HG02642 (cell line): ENCODE measurements at regions not wholly inside any gene's neighbourhood (a gene's known extent, or its start where the extent isn't known, plus 50 kb on each side); places are given as distances from the start of the nearest gene placed in this dataset.

Experiments used
- ATAC-seq: cut with Tn5 transposase; IDR thresholded peaks from one replicate; pipeline ENCODE4 v1.9.1; 2021; ENCODE audit warnings: mild to moderate bottlenecking; ENCODE audit not compliant: unreplicated experiment, poor library complexity

DNA sequence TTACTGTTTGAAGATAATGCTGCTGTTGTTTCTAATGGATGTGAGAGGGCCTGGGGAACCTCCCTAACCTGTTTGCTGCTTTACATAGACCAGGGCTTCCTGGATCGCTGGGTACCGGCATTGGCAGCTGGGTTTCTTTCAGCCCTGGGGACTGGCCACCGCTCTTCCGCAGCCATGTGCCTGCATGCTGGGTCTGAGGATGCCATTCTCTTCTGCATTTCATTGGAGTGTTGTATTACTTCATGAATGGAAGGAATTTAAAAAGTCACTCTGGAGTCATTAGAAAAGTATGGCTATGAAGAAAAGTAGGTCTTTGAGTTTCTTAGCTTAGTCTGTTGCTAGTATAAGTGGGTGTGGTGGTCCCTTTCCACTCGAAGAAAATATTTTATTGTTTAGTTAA is 107.3 kb upstream of the MGAT5 start:
- ATAC-seq, result no peak

DNA sequence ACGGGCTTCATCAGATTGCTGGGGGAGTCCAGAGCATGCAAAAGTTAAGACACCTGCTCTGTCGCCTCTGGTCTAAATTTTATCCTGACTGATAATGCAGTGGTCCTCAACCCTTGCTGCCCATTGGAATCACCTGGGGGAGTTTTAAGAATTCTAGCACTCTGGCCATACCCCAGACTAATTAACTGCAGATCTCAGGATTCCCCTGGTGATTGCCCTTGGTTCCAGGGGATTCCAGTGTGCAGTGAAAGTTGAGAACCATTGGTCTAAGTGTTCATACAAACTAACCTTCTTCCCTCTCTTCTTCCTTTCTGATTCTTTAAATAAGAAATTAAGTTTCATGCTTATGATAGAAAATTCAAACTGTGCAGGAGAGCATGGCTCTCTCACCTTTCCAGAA is 105.7 kb upstream of the MGAT5 start:
- no peak for ATAC-seq

DNA sequence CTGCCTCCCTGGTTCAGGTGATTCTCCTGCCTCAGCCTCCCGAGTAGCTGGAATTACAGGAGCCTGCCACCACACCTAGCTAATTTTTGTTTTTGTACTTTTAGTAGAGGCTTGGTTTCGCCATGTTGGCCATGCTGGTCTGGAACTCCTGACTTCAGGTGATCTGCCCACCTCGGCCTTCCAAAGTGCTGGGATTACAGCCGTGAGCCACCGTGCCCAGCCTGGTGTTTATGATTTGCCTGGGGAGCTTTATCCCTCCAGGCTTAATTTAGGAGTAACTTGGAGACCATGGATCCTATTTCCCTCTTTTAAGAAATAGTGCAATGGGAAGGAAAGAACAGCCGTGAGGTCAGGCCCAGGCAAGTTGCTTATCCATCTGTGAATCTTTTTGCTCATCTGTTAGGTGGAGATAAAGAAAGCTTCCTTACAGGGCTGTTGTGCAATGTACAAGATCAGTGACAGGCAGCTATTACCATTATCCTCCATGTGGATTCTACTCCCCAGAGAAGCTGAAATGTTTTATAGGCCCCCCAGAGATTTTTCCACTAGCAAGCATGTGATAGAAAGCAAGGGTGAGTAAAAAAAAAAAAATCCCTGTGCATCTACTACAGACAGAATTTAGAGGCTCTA is 104.9 kb upstream of the MGAT5 start:
- ATAC-seq, result no peak

DNA sequence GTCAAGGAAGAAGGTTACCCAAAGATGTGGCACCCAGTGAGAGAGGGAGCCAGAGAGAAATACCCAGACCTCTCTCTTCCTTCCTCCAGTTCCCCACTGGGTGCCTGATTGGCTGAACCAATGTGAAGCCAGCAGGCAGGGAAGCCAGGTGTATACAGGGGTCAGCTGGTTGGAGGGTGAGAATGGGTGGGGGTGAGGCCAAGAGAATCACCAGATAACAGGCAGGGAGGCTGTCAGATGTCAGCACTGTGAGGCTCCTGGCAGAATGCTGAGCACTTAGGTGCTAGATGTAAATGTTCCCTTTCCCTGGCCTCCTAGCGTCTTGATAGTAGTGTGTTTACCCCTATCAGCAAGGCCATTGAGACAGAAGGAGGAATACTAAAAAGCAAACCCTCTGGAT is 104.0 kb upstream of the MGAT5 start:
- ATAC-seq, result no peak

DNA sequence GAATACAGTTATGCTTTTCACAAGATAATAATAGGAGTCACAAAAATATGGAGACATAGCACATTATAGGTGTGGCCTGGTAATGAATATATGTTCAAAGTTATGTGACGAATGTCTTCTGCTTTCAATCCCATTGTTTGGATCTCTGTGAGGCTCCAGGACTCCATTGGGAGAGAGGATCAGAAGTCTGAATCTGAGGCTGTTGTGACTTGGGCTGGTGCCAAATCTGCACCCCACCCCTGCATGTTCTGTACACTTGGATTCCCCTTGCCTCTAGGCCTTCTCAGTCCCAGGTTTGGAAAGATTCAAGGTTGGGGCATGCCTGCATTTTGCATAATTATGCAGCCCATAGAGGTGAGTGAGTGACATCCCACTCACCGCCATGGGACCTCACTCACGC is 103.1 kb upstream of the MGAT5 start:
- no peak for ATAC-seq

DNA sequence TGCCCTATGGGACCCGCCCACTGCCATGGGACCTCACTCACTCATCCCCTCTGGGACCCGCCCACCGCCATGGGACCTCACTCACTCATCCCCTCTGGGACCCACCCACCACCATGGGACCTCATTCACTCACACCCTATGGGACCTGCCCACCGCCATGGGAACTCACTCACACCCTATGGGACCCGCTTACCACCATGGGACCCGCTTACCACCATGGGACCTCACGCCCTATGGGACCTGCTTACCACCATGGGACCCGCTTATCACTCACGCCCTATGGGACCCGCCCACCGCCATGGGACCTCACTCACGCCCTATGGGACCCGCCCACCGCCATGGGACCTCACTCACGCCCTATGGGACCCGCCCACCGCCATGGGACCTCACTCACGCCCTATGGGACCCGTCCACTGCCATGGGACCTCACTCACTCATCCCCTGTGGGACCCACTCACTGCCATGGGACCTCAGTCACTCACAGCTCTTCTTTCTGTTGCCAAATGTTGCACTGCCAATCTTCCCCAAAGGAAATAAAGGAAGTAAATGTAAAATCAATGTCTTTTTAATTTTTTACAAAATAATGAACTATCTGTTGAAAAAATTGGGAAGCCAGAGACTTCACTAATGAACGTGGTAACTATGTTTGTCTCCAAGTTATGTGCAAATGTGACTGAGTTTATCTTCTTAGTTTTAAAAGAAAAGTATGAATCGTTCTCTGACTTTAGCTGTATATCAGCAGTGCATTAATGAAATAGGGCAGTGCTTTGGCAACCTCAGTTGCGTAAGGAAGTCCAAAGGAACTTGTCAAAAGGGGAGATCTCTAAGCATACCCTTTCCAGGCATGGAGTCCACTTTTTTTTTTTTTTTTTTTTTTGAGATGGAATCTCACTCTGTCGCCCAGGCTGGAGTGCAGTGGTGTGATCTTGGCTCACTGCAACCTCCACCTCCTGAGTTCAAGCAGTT is 101.5 kb upstream of the MGAT5 start:
- no peak for ATAC-seq

DNA sequence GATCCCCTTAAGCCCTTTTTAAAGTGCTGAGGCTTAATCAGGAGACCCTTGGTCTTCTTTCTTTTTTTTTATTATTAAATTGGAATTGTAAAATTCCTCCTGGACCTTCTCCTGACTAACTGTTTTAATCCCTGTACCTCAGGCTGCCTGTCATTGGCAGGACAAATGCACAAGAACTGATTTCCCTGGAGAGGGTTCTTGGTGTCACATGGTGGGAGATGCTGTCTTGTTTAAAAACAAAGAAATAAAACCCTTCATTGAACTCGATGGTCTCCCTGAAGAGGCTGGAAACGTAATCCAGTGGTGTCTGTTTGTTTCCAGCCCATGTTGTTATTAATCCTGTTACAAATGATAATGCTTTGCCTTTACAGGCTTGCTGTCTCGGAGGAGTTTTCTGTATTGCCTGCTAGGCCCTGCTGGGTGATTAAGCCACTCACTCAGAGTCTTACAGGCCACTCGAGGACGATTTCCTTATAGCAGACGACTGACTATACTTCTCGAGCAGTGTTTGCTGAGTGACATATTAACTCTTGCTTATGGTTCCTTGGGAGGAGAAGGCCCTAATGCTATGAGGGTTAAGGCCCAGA is 100.5 kb upstream of the MGAT5 start:
- ATAC-seq, result no peak

DNA sequence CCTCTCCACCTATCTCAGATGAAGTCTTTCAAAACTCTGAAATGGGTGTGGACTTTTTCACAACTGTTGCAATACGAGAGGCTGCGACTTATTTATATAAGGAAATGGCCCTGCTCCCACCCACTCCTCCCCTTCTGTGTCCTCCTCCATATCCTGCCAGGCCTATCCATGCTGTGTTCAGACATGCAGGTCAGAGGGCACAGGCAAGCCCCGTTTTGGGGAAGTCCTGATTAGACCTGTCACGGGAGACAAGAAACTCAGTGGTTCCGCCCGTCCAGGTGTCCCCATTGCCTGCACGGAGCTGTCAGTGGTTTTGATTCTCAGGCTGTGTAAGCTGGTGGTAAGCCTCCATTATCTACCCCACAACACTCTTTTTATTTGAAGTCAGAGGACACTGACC is 99.6 kb upstream of the MGAT5 start:
- peak; percentile 79 for ATAC-seq

DNA sequence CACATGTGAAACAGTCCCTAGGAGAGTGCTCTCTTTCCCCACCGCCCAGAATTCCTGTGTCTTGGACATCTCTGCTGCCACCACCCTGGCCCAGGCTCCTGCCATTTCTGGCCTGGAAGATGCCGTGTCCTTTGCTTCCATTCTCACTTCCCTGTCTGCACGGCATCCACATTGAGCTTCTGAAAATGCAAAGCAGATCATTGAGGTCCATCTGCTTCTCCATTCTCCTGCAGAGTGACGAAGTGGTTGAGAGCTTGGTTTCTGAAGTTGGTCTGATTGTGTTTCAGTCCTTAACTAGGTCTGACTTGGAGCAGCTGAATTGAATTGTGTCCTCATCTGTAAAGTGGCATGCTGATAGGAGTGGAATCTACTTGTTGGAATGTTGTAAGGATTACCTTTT is 98.7 kb upstream of the MGAT5 start:
- ATAC-seq, result peak; percentile 77

DNA sequence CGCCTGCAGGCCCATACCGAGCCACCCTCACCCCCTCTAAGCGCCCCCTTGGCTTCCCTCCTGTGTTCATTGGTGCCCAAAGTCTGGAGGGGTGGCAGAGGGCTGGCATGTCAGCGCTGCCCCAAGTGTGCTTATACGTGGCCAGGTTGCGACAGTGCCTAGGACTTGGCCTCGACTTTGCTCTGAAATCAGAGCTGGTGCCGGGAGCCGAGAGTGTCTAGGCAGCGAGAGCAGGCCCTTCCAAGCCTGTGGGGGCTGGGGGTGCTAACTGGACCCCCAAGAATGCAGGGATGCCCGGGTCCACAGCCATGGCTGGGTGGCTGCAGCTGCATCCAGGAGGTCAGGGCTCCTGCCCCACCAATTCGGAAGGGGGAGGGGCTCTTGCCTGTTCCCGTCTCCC is 95.6 kb upstream of the MGAT5 start:
- no peak for ATAC-seq

DNA sequence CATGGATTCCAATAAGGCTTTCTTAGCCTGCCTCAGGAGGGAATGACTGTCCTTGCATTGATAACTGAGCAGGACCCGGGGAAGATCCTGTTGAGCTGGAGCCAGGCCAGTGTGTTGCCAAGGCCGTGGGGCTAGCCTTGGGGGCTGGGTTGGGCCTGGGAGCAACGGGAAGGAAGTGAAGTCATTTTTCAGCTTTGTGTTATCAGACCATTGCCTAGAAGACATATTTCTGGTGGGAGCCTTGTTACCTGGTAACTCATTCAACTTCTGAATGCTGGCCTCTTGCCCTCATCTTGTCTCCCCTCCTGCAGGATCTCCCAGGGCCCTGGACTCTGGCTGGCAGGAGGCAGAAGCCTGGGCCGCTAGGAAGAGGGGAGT is 92.7 kb upstream of the MGAT5 start:
- ATAC-seq, result no peak

DNA sequence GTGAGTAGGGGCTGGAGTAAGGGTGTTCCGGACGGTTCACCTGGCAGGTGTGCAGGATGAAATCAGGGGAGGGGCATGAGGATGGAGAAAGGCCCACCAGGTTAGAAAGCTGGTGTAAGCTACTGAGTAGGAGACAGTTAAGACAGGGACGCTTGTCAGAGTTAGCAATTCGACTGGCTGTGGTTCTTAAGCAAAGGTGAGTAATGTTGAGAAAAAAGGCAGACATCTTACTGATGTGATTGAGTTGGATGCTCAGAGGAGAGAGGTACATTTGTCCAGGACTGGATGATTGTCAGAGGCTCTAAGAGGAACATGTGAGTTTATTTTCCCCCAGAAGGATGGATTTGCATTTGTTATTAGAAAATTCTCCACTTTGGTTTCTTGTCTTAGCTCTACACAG is 90.5 kb upstream of the MGAT5 start:
- ATAC-seq, result no peak

DNA sequence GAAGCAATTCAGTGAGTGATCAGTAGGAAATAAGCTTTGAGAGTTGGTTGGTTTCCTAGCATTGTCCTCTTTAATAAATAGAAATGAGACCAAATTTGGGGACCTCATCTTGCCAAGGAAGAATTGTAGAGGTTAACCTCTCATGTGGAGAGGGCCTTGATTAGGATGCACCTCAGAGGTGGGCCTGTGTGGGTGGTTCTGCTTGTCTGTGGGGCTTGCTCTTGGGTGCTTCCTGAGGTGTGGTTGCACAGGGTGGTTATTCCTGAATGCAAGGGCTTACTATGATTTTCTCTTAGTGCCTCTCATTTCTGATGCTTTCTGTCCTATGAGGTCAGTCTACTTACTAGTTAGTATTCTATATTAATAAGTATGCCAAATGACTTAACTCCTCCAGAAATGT is 89.6 kb upstream of the MGAT5 start:
- ATAC-seq, result no peak

DNA sequence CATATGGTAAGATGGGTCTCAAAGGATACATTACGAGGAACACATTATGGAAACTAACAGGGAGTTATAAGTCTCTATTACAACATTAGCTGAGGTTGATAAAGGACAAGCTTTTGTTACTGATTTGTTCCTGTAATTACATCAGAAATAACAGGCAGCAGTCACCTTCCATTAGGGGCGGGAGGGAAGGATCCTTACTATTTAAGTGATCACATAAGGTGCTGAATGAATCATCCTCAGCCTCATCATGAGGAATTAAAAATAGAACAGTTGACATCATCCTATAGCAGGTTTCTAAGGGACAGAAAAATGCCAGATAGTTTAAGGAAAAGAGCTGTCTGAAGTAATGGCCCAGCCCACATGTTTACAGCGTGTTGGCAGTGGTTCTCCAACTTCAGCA is 86.9 kb upstream of the MGAT5 start:
- no peak for ATAC-seq

DNA sequence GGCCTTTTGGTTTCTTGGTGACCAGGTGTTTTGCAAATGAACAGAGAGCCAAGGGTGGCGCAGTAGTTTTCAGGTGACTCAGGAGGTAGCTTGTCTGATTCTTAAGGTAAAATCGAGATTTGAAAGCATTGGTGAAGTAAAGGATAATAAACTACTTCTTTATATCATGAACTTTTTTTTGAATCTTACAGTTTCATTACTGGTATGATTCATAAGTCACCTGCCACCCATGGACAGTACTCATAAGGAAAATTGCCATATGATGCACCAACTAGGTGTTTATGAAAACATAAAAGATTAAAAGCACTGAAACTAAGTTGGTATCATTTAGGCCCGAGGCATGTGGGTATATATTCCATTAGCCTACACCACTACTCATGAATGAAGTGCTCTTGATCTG is 84.1 kb upstream of the MGAT5 start:
- ATAC-seq, result no peak

DNA sequence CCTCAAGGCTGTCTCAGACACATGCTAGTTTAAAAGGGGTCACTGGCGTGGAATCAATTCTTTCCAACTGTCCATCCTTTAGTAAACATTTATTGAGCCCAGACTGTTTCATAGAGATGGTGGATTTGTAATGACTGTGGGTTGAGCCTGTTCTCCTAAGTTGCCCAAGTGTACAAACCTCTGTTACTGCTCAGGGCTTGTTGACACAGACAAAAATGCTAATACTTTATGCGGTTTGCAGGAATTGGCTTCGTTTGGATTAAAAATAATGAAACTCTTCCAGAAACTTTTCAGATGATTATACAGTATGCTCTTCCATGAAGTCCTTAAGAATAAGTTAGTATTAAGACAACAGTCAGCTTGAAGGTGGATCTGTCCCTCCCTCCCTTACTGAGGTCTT is 83.6 kb upstream of the MGAT5 start:
- no peak for ATAC-seq

DNA sequence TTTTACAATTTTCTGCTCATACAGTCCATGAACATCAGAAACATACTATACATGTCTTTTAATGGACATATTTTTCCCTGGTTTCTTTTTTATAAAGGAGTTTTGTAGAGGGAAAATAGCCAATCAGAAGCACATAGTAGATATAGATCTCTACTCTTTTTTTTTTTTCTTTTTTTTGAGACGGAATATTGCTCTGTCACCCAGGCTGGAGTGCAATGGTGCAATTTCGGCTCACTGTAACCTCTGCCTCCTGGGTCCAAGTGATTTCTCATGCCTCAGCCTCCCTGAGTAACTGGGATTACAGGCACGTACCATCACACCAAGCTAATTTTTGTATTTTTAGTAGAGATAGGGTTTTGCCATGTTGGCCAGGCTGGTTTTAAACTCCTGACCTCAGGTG is 83.2 kb upstream of the MGAT5 start:
- ATAC-seq, result no peak

DNA sequence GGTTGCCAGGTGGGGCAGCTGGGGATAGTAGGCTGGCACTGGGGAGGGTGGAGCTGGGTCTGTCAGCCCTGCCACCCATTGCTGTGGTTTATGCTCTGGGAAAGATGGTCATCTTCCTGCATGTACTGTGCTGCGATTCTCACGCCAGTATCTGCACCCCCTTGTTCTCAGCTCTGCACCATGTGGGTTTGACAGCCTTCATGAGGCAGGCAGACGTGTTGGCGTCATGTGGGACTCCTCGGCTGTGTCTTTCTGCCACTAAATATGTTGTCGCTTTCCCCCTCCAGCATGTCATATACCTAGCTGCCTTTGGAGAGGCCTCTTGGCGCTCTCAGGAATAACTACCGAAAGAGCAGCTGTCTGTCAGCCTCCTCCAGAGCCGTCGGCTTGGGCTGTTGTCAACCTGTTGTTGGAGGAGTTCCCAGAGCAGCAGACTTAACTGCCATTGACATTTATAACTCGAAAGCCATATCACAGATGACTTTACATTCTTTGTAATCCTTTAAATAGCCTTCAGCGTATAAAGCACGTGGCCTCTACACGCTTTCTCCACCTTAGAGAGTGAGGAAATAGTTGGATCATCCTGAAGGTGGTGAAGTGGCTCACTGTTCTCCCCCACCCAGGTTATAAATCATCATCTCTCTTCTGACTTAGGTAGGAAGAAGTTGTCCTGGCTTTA is 80.4 kb upstream of the MGAT5 start:
- ATAC-seq, result no peak

DNA sequence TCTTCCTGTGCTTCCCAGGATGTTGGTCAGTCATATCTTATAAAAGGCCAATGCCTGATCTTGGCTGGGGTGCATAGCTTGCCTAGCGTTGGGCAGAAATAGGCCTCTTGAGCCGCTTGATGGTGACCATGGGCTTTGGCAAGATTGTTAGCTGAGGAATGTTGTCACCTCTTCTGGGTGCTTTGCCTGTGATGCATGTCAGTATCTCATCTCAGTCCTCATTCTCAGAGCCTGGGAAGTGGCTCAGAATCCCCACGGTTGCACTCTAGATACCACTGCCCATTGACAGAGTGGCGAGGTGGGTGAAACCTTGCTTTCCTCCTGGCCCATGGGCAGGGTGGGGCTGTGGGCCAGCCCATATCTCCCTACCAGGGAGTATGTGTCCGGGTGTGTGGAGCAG is 79.2 kb upstream of the MGAT5 start:
- no peak for ATAC-seq

DNA sequence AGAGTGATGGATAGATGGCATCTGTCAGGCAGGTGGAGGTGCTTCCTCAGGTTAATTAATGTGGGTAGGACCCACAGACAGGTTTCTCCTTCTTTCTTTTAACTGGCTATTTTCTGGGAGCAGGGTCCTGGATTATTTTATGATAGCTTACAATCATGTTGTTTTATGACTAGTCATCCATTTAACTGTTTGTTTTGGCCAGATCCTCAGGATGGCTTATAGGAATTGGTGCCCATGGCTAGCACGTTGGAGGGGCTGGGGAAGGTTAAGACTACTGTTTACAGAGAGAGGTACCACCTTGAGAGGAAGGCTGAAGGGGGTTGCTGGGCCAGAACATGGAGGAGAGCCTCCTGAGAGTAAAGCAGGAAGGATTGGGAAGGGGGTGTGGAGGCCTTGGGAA is 78.0 kb upstream of the MGAT5 start:
- no peak for ATAC-seq

DNA sequence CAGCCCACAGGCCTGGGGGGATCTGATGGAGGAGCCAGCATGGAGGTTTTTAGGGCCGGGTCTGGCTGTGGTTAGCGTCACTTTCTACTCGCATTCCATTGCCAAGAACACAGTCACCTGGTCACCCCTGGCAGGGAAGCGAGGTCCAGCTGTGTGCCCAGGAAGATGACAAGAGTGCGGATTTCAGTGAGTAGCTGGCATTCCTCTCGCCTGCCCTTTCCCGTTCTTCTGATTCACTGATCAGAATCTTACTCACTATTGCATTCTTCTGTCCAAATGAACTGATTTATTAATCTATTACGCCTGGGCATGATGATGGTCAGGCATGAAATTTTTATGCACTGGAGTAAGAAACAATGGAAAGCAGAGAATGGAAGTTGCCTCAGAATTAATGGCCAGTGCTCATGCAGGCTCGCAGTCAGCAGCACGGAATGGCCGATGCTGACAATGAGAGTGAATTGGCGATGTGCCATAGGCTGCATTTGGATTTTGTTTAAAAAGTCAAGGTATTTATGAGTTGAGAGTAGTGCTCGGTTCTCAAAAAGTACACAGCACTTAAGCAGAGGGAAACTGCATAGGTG is 76.4 kb upstream of the MGAT5 start:
- ATAC-seq, result no peak
